GM12891 (cell line): ENCODE measurements at regions not wholly inside any gene's neighbourhood (a gene's known extent, or its start where the extent isn't known, plus 50 kb on each side); places are given as distances from the start of the nearest gene placed in this dataset.

Experiments used
- POLR2A ChIP-seq: IDR thresholded peaks from 2 replicates; pipeline ENCODE4 v1.6.1; 2011; ENCODE audit warnings: low read depth, low read length, control low read depth
- TAF1 ChIP-seq: IDR thresholded peaks from 2 replicates; pipeline ENCODE4 v1.6.1; 2011; ENCODE audit warnings: low read depth, low read length, control low read depth

DNA sequence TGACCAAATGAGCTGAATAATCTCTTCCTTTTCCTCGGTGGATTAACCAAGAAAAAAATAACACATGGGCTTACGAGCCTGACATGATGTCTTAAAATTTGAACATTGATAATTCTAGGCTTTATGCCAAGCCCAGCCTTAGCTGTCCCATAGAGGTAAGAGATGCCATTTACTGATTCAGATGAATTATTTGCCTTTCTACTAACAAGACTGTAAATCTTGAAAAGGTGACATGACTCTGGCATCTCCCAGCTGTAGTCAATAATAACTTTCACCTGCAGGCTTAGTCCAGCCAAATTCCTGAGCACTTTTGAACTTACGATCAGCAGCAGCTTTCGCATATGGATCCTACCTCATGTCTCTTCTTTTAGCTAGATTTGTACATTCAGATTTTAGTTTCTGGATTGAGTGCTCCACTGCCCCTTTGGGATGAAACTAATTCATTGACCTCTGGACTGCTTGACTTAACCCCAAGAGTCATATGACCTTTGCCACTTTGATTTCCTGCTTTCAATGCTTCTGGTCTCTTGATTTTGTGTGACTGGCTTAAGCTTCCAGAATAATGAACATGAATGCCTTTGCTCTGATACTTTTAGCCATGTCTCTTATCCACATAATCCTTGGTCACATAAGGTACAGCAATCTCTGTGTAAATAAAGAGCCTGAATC lies 876.4 kb upstream of the SLIT2 start:
- TF ChIP-seq POLR2A (no peak), TAF1 (no peak)
